K562 (cell line): ENCODE measurements at regions not wholly inside any gene's neighbourhood (a gene's known extent, or its start where the extent isn't known, plus 50 kb on each side); places are given as distances from the start of the nearest gene placed in this dataset.
A peak's percentile ranks its signal among the peaks of the same experiment; 100 is the strongest.

ENCODE experiments used
- ATAC-seq: fragments of 200-7000 bp; cut with Tn5 transposase; 3 replicates; pipeline ENCODE4 v1.9.1; 2020; ENCODE audit warnings: moderate library complexity
- BruUV-seq: library from RNA; stranded (reverse); fragments of 400-500 nt; replicated peaks from 2 replicates; lab custom pipeline; 2021; lab: Mats Ljungman, UMichigan
- CTCF ChIA-PET: fragments of 300-600 bp; formaldehyde crosslinking; extraction: SDS; loops from one replicate; lab custom pipeline; 2021; ENCODE audit warnings: low intra/inter-chr PET ratio; lab: Yijun Ruan, JAX
- POLR2A ChIA-PET: fragments of 300-600, 350-650 bp; sonication (Branson Sonifier 250); formaldehyde crosslinking; extraction: SDS; loops from one replicate; lab custom pipeline; 2021; ENCODE audit warnings: antibody characterized with exemption, inconsistent platforms; lab: Yijun Ruan, JAX
- DNase-seq, 4 experiments: peaks; one replicate each; pipeline versions ENCODE4 v3.0.0 to v3.0.0-alpha.2; 2011 to 2018; ENCODE audit warnings: low spot score in 3 of 4, mixed read lengths in 3 of 4; ENCODE audit errors: extremely low read depth in 1 of 4
- FAIRE-seq: peaks from 2 replicates; lab custom pipeline; 2011; peaks lifted over from hg19 to GRCh38; lab: Jason Lieb, UNC
- H2AFZ ChIP-seq: 2 replicates; pipeline ENCODE4 v1.6.0; 2011; ENCODE audit warnings: low read depth, low read length, control low read depth, inconsistent platforms
- H3K27ac ChIP-seq: fragments of 200-600 bp; 3 replicates; pipeline ENCODE4 v1.8.0; 2011; ENCODE audit warnings: low read depth, mild to moderate bottlenecking, control low read depth, inconsistent platforms, low read length, moderate library complexity, mixed read lengths; ENCODE audit errors: extremely low read depth
- H3K27me3 ChIP-seq, 2 experiments: fragments of 300-600 bp in 1 of 2; 2 replicates in 1 of 2; 3 replicates in 1 of 2; pipeline versions ENCODE4 v1.6.0 to v1.8.0; 2011; ENCODE audit warnings: inconsistent platforms in 2 of 2, low read length in 2 of 2, mild to moderate bottlenecking in 1 of 2, mixed read lengths in 1 of 2, moderate library complexity in 1 of 2; ENCODE audit not compliant: control insufficient read depth in 2 of 2, insufficient read depth in 2 of 2
- H3K36me3 ChIP-seq: fragments of 300-600 bp; 3 replicates; pipeline ENCODE4 v1.8.0; 2011; ENCODE audit warnings: mild to moderate bottlenecking, low read length, inconsistent platforms; ENCODE audit not compliant: control insufficient read depth, insufficient read depth
- H3K4me1 ChIP-seq, 2 experiments: fragments of 200-600 bp in 1 of 2; replicated peaks in 1 of 2; 2 replicates in 1 of 2; 3 replicates in 1 of 2; pipeline versions ENCODE4 v1.5.1 to v1.8.0; 2011; ENCODE audit warnings: inconsistent platforms in 2 of 2, low read length in 2 of 2, mild to moderate bottlenecking in 1 of 2, mixed read lengths in 1 of 2, moderate library complexity in 1 of 2; ENCODE audit not compliant: control insufficient read depth in 2 of 2, insufficient read depth in 2 of 2
- H3K4me2 ChIP-seq: 2 replicates; pipeline ENCODE4 v1.6.1; 2011; ENCODE audit warnings: low read length, control low read depth, inconsistent platforms, mixed read lengths; ENCODE audit not compliant: insufficient read depth
- H3K4me3 ChIP-seq: fragments of 200-600 bp; sonication (generic), shearing (Covaris generic); 2 replicates; pipeline ENCODE4 v1.5.1; 2016; ENCODE audit warnings: control low read depth, inconsistent platforms
- H3K79me2 ChIP-seq: fragments of 200-600 bp; 3 replicates; pipeline ENCODE4 v1.8.0; 2011; ENCODE audit warnings: low read length, inconsistent platforms; ENCODE audit not compliant: control insufficient read depth, insufficient read depth
- H3K9ac ChIP-seq, 2 experiments: 2 replicates each; pipeline versions ENCODE4 v1.6.0 to v1.6.1; 2011; ENCODE audit warnings: low read depth in 2 of 2, low read length in 2 of 2, control low read depth in 1 of 2, inconsistent platforms in 1 of 2, mild to moderate bottlenecking in 1 of 2, mixed read lengths in 1 of 2; ENCODE audit not compliant: insufficient read depth in 1 of 2
- H3K9me1 ChIP-seq: one replicate; pipeline ENCODE4 v1.6.0; 2011; ENCODE audit warnings: inconsistent platforms, mild to moderate bottlenecking, low read length, moderate library complexity; ENCODE audit not compliant: control insufficient read depth, insufficient read depth
- H3K9me3 ChIP-seq: replicated peaks from 2 replicates; pipeline ENCODE4 v1.5.1; 2011; ENCODE audit warnings: low read depth, low read length, inconsistent platforms; ENCODE audit not compliant: control insufficient read depth, insufficient read depth
- H4K20me1 ChIP-seq: replicated peaks from 2 replicates; pipeline ENCODE4 v1.6.1; 2011; ENCODE audit warnings: low read length, inconsistent platforms, mixed read lengths; ENCODE audit not compliant: control insufficient read depth, insufficient read depth
- ARID1B ChIP-seq: fragments of 450-650 bp; IDR thresholded peaks from 2 replicates; pipeline ENCODE4 v1.6.1; 2016; ENCODE audit warnings: antibody characterized with exemption, mild to moderate bottlenecking, inconsistent platforms
- C11orf30 ChIP-seq: fragments of 450-650 bp; IDR thresholded peaks from 2 replicates; pipeline ENCODE4 v1.6.1; 2016; ENCODE audit warnings: low read depth, mild to moderate bottlenecking
- CEBPB ChIP-seq: fragments of 450-650 bp; IDR thresholded peaks from 2 replicates; pipeline ENCODE4 v1.6.1; 2016; ENCODE audit warnings: missing genetic modification characterization, missing compliant biosample characterization
- FOXK2 ChIP-seq, 2 experiments: fragments of 450-650 bp; IDR thresholded peaks in 1 of 2; conservative IDR thresholded peaks in 1 of 2; 2 replicates each; pipeline ENCODE4 v1.6.1; 2016; ENCODE audit warnings: low read depth in 2 of 2, mild to moderate bottlenecking in 1 of 2
- ILK ChIP-seq: fragments of 450-650 bp; IDR thresholded peaks from 2 replicates; pipeline ENCODE4 v1.6.1; 2016; ENCODE audit warnings: missing genetic modification characterization, low read depth, mild to moderate bottlenecking, missing compliant biosample characterization, moderate library complexity, borderline replicate concordance
- MAFG ChIP-seq: fragments of 450-650 bp; conservative IDR thresholded peaks from 2 replicates; pipeline ENCODE4 v1.6.1; 2016; ENCODE audit warnings: missing genetic modification characterization, missing compliant biosample characterization
- MAFK ChIP-seq: IDR thresholded peaks from 2 replicates; pipeline ENCODE4 v1.6.1; 2011; ENCODE audit warnings: low read length, improper control_type of control experiment
- SMARCA4 ChIP-seq: fragments of 450-650 bp; IDR thresholded peaks from 2 replicates; pipeline ENCODE4 v1.6.1; 2016
- ZNF3 ChIP-seq: fragments of 250-450 bp; sonication (Bioruptor Pico); IDR thresholded peaks from 2 replicates; pipeline ENCODE4 v1.5.0; 2021; ENCODE audit warnings: mild to moderate bottlenecking, moderate library complexity
- ZNF316 ChIP-seq: fragments of 450-650 bp; IDR thresholded peaks from 2 replicates; pipeline ENCODE4 v1.6.1; 2016
- ZNF644 ChIP-seq: fragments of 200-800 bp; sonication (Bioruptor generic); IDR thresholded peaks from 2 replicates; pipeline ENCODE4 v1.6.1; 2016; ENCODE audit warnings: low read depth, missing genetic modification characterization, missing compliant biosample characterization
- WGBS: fragments of 100-300 bp; shearing (Covaris generic); methylation state at CpG from one replicate; pipeline ENCODE4 v1.1.6; 2016; ENCODE audit warnings: low coverage, mixed read lengths; ENCODE audit not compliant: insufficient coverage; ENCODE audit errors: missing lambda C conversion rate; 5-methylcytosine and 5-hydroxymethylcytosine counted together
- in situ Hi-C: fragments of 300-500 bp; cut with MboI; formaldehyde crosslinking; loops from 4 replicates; pipeline ENCODE4 v1.15.0; 2018; ENCODE audit warnings: inconsistent platforms, mixed read lengths
- intact Hi-C: fragments of 100-400 bp; cut with micrococcal nuclease; formaldehyde crosslinking; loops from 2 replicates; pipeline ENCODE4 v1.14.2; 2022
- TF ChIP-seq, protein P1 (sequence below): fragments of 450-650 bp; IDR thresholded peaks from 2 replicates; pipeline ENCODE4 v1.6.1; 2016; ENCODE audit warnings: missing biosample characterization, missing genetic modification characterization
- TF ChIP-seq, protein P2 (sequence below): fragments of 450-650 bp; IDR thresholded peaks from 2 replicates; pipeline ENCODE4 v1.7.0; 2016; ENCODE audit warnings: borderline replicate concordance
- TF ChIP-seq, protein P3 (sequence below): fragments of 150-350 bp; IDR thresholded peaks from 2 replicates; pipeline ENCODE4 v1.6.1; 2014; ENCODE audit warnings: low read depth, mild to moderate bottlenecking, low read length, borderline replicate concordance

DNA sequence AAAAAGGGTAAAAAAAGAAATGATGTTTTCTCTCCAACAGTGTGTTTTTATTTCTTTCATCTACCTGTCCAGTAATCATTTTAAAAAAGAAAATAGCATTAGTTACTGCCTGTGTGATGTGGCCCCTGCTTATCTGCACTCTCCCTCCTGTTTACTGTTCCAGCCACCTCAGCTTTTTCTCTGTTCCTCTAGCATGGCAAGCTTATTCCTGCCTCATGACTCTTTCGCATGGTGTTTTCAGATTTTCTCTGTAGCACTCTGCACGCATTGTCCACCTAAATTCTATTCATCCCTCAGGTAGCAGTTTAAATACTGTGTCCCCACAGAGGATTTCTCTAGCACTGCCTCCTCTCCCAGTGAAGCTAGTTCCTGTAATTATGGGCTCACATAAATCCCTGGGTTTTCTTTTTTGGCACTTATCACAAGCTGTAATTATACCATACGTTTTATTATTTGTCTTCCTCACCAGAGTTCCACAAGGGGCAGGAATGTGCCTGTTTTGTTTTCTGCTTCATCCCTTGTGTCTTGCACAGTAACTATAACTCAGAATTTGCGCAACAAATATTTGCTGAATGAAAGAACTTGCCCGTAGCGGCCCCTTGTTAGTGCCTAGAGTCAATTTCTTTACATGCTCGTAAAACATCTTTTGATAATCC, 51.4 kb upstream of the LRIG2 start:
- H4K20me1 ChIP-seq = no peaks in the 10 kb centered on the region
- H2AFZ ChIP-seq = peak overlapping the region; percentile 35; the same call in 1 of the 2 replicates
- WGBS = 65% methylated on average over 7 of the region's 7 CpGs
- no peak overlapping the region for H3K4me2 ChIP-seq
- H3K4me1 ChIP-seq = peaks cover 0 to 3% of the 10 kb centered on the region in 2 experiments; a peak in 2 of 5 replicates
- H3K9ac ChIP-seq = no peak overlapping the region
- H3K9me1 ChIP-seq = no peaks in the 10 kb centered on the region
- no peaks in the 10 kb centered on the region for H3K79me2 ChIP-seq
- H3K9me3 ChIP-seq = no peaks in the 10 kb centered on the region
- no peak overlapping the region for H3K27ac ChIP-seq
- no TSS peak for BruUV-seq
- TF ChIP-seq ILK (tag) (no peak), ARID1B (peak; percentile 40; the same call in 1 of the 2 replicates), CEBPB (tag) (peak; percentile 58), MAFG (tag) (peak; percentile 65), ZNF3 (no peak), SMARCA4 (peak; percentile 15; the same call in 1 of the 2 replicates), ZNF316 (peak; percentile 82), MAFK (peak; percentile 31; the same call in 1 of the 2 replicates), C11orf30 (peak; percentile 80), ZNF644 (tag) (no peak), FOXK2 (conservative IDR thresholded peaks at IDR 0.05 in 1 of 2, IDR thresholded peaks at IDR 0.05 in 1 of 2; ENCODE audit: low read depth in 2 of 2) (peak; percentile 27 to 57; a peak in 3 of 4 replicates)
- TF ChIP-seq, protein P1, sequence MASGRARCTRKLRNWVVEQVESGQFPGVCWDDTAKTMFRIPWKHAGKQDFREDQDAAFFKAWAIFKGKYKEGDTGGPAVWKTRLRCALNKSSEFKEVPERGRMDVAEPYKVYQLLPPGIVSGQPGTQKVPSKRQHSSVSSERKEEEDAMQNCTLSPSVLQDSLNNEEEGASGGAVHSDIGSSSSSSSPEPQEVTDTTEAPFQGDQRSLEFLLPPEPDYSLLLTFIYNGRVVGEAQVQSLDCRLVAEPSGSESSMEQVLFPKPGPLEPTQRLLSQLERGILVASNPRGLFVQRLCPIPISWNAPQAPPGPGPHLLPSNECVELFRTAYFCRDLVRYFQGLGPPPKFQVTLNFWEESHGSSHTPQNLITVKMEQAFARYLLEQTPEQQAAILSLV (tag) = no peak
- TF ChIP-seq, protein P2, sequence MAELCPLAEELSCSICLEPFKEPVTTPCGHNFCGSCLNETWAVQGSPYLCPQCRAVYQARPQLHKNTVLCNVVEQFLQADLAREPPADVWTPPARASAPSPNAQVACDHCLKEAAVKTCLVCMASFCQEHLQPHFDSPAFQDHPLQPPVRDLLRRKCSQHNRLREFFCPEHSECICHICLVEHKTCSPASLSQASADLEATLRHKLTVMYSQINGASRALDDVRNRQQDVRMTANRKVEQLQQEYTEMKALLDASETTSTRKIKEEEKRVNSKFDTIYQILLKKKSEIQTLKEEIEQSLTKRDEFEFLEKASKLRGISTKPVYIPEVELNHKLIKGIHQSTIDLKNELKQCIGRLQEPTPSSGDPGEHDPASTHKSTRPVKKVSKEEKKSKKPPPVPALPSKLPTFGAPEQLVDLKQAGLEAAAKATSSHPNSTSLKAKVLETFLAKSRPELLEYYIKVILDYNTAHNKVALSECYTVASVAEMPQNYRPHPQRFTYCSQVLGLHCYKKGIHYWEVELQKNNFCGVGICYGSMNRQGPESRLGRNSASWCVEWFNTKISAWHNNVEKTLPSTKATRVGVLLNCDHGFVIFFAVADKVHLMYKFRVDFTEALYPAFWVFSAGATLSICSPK = no peak
- TF ChIP-seq, protein P3, sequence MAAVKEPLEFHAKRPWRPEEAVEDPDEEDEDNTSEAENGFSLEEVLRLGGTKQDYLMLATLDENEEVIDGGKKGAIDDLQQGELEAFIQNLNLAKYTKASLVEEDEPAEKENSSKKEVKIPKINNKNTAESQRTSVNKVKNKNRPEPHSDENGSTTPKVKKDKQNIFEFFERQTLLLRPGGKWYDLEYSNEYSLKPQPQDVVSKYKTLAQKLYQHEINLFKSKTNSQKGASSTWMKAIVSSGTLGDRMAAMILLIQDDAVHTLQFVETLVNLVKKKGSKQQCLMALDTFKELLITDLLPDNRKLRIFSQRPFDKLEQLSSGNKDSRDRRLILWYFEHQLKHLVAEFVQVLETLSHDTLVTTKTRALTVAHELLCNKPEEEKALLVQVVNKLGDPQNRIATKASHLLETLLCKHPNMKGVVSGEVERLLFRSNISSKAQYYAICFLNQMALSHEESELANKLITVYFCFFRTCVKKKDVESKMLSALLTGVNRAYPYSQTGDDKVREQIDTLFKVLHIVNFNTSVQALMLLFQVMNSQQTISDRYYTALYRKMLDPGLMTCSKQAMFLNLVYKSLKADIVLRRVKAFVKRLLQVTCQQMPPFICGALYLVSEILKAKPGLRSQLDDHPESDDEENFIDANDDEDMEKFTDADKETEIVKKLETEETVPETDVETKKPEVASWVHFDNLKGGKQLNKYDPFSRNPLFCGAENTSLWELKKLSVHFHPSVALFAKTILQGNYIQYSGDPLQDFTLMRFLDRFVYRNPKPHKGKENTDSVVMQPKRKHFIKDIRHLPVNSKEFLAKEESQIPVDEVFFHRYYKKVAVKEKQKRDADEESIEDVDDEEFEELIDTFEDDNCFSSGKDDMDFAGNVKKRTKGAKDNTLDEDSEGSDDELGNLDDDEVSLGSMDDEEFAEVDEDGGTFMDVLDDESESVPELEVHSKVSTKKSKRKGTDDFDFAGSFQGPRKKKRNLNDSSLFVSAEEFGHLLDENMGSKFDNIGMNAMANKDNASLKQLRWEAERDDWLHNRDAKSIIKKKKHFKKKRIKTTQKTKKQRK = no peak
- no peaks in the 10 kb centered on the region for H3K27me3 ChIP-seq
- POLR2A ChIA-PET = interaction anchor here (0.5 to 1.4 kb wide), 7 partner anchors 9 to 1854 kb away, joined by 3 to 6 read pairs (median 4); partner anchors contain the start of gene SLC16A1
- H3K36me3 ChIP-seq = no peaks in the 10 kb centered on the region
- intact Hi-C loops = no loop called here
- in situ Hi-C loops = no loop called here
- H3K4me3 ChIP-seq = no peak overlapping the region
- peak in 1 of 4 experiments; percentile 31 for DNase-seq
- CTCF ChIA-PET = interaction anchor here (0.6 kb wide), 1 partner anchor 224 kb away, joined by 6 read pairs; no protein-coding TSS in a partner anchor
- ATAC-seq = peak; percentile 76
- no peak for FAIRE-seq
